ENCODE measurements at regions not wholly inside any gene's neighbourhood (a gene's known extent, or its start where the extent isn't known, plus 50 kb on each side); places are given as distances from the start of the nearest gene placed in this dataset.

DNA sequence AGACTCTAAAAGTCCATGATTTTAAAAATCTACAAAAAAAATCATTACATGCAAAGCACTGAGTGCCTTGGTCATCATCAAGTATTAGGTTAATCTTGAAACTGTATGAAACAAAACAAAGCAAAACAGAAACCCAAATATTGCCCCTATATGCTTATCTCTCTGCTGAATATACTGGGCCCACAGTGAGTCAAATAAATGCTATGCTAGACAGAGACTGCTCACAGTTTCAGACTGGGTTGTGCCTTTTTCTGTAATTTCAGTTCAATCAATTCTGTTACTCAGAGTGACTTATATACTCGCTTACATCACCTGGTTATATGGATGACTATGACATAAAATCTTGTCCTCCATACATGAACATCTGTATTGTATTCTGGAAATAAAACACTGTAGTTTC lies 257.1 kb upstream of the ACTRT1 start:
- no peak for FAIRE-seq
- Histone ChIP-seq H3K27ac (ENCODE audit: low read depth in 1 of 3, low read length in 2 of 3) (no peak overlapping the region), H3K4me3 (ENCODE audit: low read depth in 1 of 3, low read length in 3 of 3) (no peak overlapping the region), H3K27me3 (ENCODE audit: control insufficient read depth in 3 of 3, insufficient read depth in 3 of 3, low read length in 3 of 3) (no peaks in the 10 kb centered on the region), H3K9me3 (ENCODE audit: control insufficient read depth in 2 of 2, insufficient read depth in 1 of 2, low read depth in 1 of 2, low read length in 1 of 2) (no peaks in the 10 kb centered on the region), H3K36me3 (ENCODE audit: control insufficient read depth in 3 of 3, insufficient read depth in 2 of 3, low read depth in 1 of 3, low read length in 3 of 3) (no peaks in the 10 kb centered on the region), H3K4me1 (ENCODE audit: control insufficient read depth in 3 of 3, insufficient read depth in 2 of 3, low read depth in 1 of 3, low read length in 2 of 3) (no peaks in the 10 kb centered on the region)
- DNase-seq: no peak
- 70 to 80% (median 74%) methylated on average over 1 of the region's 1 CpG for WGBS, 3 donors

DNA sequence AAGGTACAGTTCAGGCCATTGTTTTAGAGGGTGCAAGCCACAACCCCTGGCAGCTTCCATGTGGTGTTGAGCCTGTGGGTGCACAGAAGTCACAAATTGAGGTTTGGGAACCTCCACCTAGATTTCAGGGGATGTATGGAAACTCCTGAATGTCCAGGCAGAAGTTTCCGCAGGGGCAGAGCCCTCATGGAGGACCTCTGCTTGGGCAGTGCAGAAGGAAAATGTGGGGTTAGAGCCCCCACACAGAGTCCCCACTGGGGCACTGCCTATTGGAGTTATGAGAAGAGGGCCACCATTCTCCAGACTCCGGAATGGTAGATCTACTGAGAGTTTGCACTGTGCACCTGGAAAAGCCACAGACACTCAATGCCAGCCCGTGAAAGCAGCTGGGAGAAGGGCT lies 242.0 kb upstream of the ACTRT1 start:
- no peak overlapping the region for H3K4me3 ChIP-seq (ENCODE audit: low read depth in 1 of 3, low read length in 3 of 3)
- FAIRE-seq: no peak
- no peaks in the 10 kb centered on the region for H3K27me3 ChIP-seq (ENCODE audit: control insufficient read depth in 3 of 3, insufficient read depth in 3 of 3, low read length in 3 of 3)
- no peaks in the 10 kb centered on the region for H3K36me3 ChIP-seq (ENCODE audit: control insufficient read depth in 3 of 3, insufficient read depth in 2 of 3, low read depth in 1 of 3, low read length in 3 of 3)
- H3K9me3 ChIP-seq (ENCODE audit: control insufficient read depth in 2 of 2, insufficient read depth in 1 of 2, low read depth in 1 of 2, low read length in 1 of 2): peaks cover 0 to 2% of the 10 kb centered on the region in 2 donors
- 79 to 81% (median 81%) methylated on average over 3 of the region's 3 CpGs for WGBS, 3 donors
- H3K27ac ChIP-seq (ENCODE audit: low read depth in 1 of 3, low read length in 2 of 3): no peak overlapping the region
- no peaks in the 10 kb centered on the region for H3K4me1 ChIP-seq (ENCODE audit: control insufficient read depth in 3 of 3, insufficient read depth in 2 of 3, low read depth in 1 of 3, low read length in 2 of 3)
- DNase-seq: no peak

DNA sequence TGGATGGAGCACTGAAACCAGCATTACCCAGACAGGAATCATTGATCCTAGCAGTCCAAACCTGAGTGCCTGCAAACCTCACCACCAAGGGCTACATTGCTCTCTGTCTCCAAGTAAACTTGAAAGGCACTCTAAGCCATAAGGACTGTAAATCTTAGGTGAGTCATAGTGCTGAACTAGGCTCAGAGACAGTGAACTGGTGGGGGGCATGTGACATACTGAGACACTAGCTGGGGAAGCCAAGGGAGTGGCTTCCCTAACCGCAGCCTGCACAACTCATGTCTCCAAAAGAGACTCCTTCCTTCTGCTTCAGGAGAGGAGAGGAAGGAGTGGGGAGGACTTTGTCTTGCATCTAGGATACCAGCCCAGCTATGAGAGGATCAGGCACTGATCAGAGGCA lies 235.5 kb upstream of the ACTRT1 start:
- Histone ChIP-seq H3K4me1 (ENCODE audit: control insufficient read depth in 3 of 3, insufficient read depth in 2 of 3, low read depth in 1 of 3, low read length in 2 of 3) (no peaks in the 10 kb centered on the region), H3K36me3 (ENCODE audit: control insufficient read depth in 3 of 3, insufficient read depth in 2 of 3, low read depth in 1 of 3, low read length in 3 of 3) (no peaks in the 10 kb centered on the region), H3K4me3 (ENCODE audit: low read depth in 1 of 3, low read length in 3 of 3) (no peak overlapping the region), H3K9me3 (ENCODE audit: control insufficient read depth in 2 of 2, insufficient read depth in 1 of 2, low read depth in 1 of 2, low read length in 1 of 2) (peaks cover 0 to 3% of the 10 kb centered on the region in 2 donors), H3K27ac (ENCODE audit: low read depth in 1 of 3, low read length in 2 of 3) (no peak overlapping the region), H3K27me3 (ENCODE audit: control insufficient read depth in 3 of 3, insufficient read depth in 3 of 3, low read length in 3 of 3) (no peaks in the 10 kb centered on the region)
- DNase-seq: no peak
- no peak for FAIRE-seq
- WGBS, 3 donors: 87 to 100% (median 90%) methylated on average over 1 of the region's 1 CpG

DNA sequence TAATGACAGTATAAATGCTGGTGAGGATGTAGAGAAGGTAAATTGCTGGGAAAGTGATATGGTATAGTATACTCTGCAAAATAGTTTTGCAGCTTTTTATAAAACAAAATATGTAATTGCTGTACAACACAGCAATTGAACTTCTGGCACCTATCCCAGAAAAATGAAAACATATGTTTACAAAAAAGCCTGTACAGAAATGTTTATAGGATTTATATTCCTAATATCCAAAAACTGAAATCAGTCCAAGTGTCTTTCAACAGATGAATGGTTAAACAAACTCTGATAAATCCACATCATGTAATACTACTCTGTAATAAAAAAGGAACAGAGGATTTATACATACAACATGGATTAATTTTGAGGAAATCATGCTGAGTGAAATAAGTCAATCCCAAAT lies 198.4 kb upstream of the ACTRT1 start:
- Histone ChIP-seq H3K4me1 (ENCODE audit: control insufficient read depth in 3 of 3, insufficient read depth in 2 of 3, low read depth in 1 of 3, low read length in 2 of 3) (no peaks in the 10 kb centered on the region), H3K27me3 (ENCODE audit: control insufficient read depth in 3 of 3, insufficient read depth in 3 of 3, low read length in 3 of 3) (no peaks in the 10 kb centered on the region), H3K4me3 (ENCODE audit: low read depth in 1 of 3, low read length in 3 of 3) (no peak overlapping the region), H3K36me3 (ENCODE audit: control insufficient read depth in 3 of 3, insufficient read depth in 2 of 3, low read depth in 1 of 3, low read length in 3 of 3) (no peaks in the 10 kb centered on the region), H3K9me3 (ENCODE audit: control insufficient read depth in 2 of 2, insufficient read depth in 1 of 2, low read depth in 1 of 2, low read length in 1 of 2) (peaks cover 0 to under 1% of the 10 kb centered on the region in 2 donors), H3K27ac (ENCODE audit: low read depth in 1 of 3, low read length in 2 of 3) (no peak overlapping the region)
- FAIRE-seq: no peak
- no peak for DNase-seq

DNA sequence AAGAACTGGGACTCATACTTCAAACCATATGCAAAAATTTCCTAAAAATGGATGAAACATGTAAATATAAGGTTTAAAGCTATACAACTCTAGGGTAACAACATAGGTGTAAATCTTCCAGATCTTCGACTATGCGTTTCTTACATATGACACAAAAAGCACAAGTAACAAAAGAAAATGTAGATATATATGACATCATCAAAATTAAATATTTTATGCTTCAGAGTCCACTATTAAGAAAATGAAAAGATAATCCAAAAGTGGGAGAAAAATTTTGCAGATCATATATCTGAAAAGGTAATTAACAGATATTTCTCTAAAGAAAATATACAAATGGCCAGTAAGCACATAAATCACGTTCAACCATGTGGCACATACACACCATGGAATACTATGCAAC lies 164.2 kb upstream of the ACTRT1 start:
- H3K27ac ChIP-seq (ENCODE audit: low read depth in 1 of 3, low read length in 2 of 3): no peak overlapping the region
- 68 to 84% (median 80%) methylated on average over 3 of the region's 3 CpGs for WGBS, 3 donors
- no peaks in the 10 kb centered on the region for H3K27me3 ChIP-seq (ENCODE audit: control insufficient read depth in 3 of 3, insufficient read depth in 3 of 3, low read length in 3 of 3)
- FAIRE-seq (no peak), DNase-seq (no peak)
- H3K4me1 ChIP-seq (ENCODE audit: control insufficient read depth in 3 of 3, insufficient read depth in 2 of 3, low read depth in 1 of 3, low read length in 2 of 3): no peaks in the 10 kb centered on the region
- no peaks in the 10 kb centered on the region for H3K9me3 ChIP-seq (ENCODE audit: control insufficient read depth in 2 of 2, insufficient read depth in 1 of 2, low read depth in 1 of 2, low read length in 1 of 2)
- H3K4me3 ChIP-seq (ENCODE audit: low read depth in 1 of 3, low read length in 3 of 3): no peak overlapping the region
- no peaks in the 10 kb centered on the region for H3K36me3 ChIP-seq (ENCODE audit: control insufficient read depth in 3 of 3, insufficient read depth in 2 of 3, low read depth in 1 of 3, low read length in 3 of 3)

DNA sequence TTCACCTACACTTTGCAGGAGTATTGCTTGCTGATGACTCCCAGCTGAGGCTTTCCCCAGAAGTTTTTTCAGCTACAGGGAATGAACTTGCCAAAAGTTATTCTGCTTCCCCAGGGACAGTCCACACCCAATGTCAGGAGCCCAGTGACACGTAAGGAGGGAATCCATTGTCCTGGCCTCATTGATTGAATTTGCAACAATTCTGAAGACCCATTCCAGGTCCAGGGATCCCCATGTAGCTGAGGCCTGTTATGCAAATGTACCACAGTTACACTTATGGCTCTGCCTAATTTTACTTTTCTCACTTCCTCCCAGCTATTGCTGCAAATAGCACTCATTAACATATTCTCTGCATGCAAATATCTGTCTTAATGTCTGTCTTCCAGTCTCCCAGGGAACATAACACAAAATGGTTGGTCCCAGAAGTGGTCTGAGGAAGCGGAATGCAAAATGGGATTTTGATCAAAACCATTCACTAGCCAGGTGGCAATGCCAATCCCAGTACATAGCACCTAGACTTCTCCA lies 113.7 kb upstream of the ACTRT1 start:
- DNase-seq (no peak), FAIRE-seq (no peak)
- Histone ChIP-seq H3K36me3 (ENCODE audit: control insufficient read depth in 3 of 3, insufficient read depth in 2 of 3, low read depth in 1 of 3, low read length in 3 of 3) (no peaks in the 10 kb centered on the region), H3K9me3 (ENCODE audit: control insufficient read depth in 2 of 2, insufficient read depth in 1 of 2, low read depth in 1 of 2, low read length in 1 of 2) (peaks cover 0 to 10% of the 10 kb centered on the region in 2 donors), H3K27ac (ENCODE audit: low read depth in 1 of 3, low read length in 2 of 3) (no peak overlapping the region), H3K4me1 (ENCODE audit: control insufficient read depth in 3 of 3, insufficient read depth in 2 of 3, low read depth in 1 of 3, low read length in 2 of 3) (no peaks in the 10 kb centered on the region), H3K4me3 (ENCODE audit: low read depth in 1 of 3, low read length in 3 of 3) (no peak overlapping the region), H3K27me3 (ENCODE audit: control insufficient read depth in 3 of 3, insufficient read depth in 3 of 3, low read length in 3 of 3) (no peaks in the 10 kb centered on the region)
- 55 to 78% (median 68%) methylated on average over 2 of the region's 2 CpGs for WGBS, 3 donors

DNA sequence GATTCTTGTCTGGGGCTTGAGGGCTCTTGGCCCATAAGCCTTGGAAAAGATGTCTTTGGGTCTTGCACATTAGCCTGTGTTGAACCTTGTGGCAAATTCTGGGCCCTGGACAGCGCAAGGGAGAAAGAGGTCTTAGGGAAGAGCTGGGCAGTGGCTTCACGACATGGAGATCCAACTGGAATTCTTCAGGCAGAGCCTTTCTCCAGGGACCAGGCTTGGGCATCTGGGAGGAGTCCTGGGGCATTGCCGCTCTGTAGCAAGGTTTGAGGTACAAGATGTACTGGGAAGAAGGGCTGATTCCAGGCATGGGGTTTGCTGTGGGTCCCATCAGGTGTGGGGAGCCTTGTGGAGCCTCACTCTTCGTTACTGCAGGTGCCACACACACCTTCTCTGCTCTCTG lies 104.0 kb upstream of the ACTRT1 start:
- DNase-seq: no peak
- Histone ChIP-seq H3K27ac (ENCODE audit: low read depth in 1 of 3, low read length in 2 of 3) (no peak overlapping the region), H3K4me1 (ENCODE audit: control insufficient read depth in 3 of 3, insufficient read depth in 2 of 3, low read depth in 1 of 3, low read length in 2 of 3) (no peaks in the 10 kb centered on the region), H3K4me3 (ENCODE audit: low read depth in 1 of 3, low read length in 3 of 3) (no peak overlapping the region), H3K9me3 (ENCODE audit: control insufficient read depth in 2 of 2, insufficient read depth in 1 of 2, low read depth in 1 of 2, low read length in 1 of 2) (peaks cover 0 to 4% of the 10 kb centered on the region in 2 donors), H3K27me3 (ENCODE audit: control insufficient read depth in 3 of 3, insufficient read depth in 3 of 3, low read length in 3 of 3) (no peaks in the 10 kb centered on the region), H3K36me3 (ENCODE audit: control insufficient read depth in 3 of 3, insufficient read depth in 2 of 3, low read depth in 1 of 3, low read length in 3 of 3) (no peaks in the 10 kb centered on the region)
- 52 to 87% (median 76%) methylated on average over 4 of the region's 4 CpGs for WGBS, 3 donors
- no peak for FAIRE-seq

DNA sequence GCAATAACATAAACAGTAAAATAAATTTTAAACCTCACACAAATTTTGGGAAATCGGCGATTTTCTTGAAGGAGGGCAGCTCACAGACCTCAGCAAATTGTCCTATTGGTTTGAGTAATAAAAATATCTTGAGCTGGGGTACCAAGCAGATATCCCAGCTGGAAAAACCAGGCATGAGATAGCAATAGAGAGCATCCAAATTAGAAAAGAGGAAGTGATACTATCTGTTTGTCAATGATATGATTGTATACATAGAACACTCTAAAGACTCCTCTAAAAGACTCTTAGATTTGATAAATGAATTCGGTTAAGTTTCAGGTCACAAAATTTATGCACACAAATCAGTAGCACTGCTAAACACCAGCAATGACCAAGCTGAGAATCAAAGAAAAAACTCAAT lies 90.5 kb upstream of the ACTRT1 start:
- no peaks in the 10 kb centered on the region for H3K27me3 ChIP-seq (ENCODE audit: control insufficient read depth in 3 of 3, insufficient read depth in 3 of 3, low read length in 3 of 3)
- no peak for FAIRE-seq
- 78 to 92% (median 86%) methylated on average over 3 of the region's 3 CpGs for WGBS, 3 donors
- H3K36me3 ChIP-seq (ENCODE audit: control insufficient read depth in 3 of 3, insufficient read depth in 2 of 3, low read depth in 1 of 3, low read length in 3 of 3): no peaks in the 10 kb centered on the region
- H3K4me1 ChIP-seq (ENCODE audit: control insufficient read depth in 3 of 3, insufficient read depth in 2 of 3, low read depth in 1 of 3, low read length in 2 of 3): no peaks in the 10 kb centered on the region
- no peak overlapping the region for H3K27ac ChIP-seq (ENCODE audit: low read depth in 1 of 3, low read length in 2 of 3)
- no peak for DNase-seq
- H3K4me3 ChIP-seq (ENCODE audit: low read depth in 1 of 3, low read length in 3 of 3): no peak overlapping the region
- peaks cover 0 to 7% of the 10 kb centered on the region in 2 donors for H3K9me3 ChIP-seq (ENCODE audit: control insufficient read depth in 2 of 2, insufficient read depth in 1 of 2, low read depth in 1 of 2, low read length in 1 of 2)

DNA sequence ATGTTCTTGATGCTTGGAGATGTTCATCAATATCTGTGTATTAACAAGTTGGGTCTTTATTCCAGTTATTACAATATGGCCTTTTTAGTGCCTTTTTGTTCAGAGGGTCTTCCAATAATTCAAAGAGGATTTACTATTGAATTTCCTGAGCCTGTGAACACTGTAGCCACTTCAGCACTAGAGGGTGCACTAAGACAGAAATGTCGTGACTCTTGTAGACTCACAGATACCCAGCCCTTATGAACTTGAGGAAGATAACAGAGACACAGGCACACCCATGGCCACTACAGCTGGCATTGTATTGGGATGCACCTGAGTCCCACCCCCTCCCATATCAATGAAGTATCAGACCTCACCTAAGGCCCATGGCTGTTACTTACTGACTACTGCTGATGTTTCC lies 54.4 kb upstream of the ACTRT1 start:
- DNase-seq: peak in 1 of 2 donors; percentile 1
- 9 to 32% (median 21%) methylated on average over 1 of the region's 1 CpG for WGBS, 3 donors
- H3K9me3 ChIP-seq (ENCODE audit: control insufficient read depth in 2 of 2, insufficient read depth in 1 of 2, low read depth in 1 of 2, low read length in 1 of 2): no peaks in the 10 kb centered on the region
- H3K4me1 ChIP-seq (ENCODE audit: control insufficient read depth in 3 of 3, insufficient read depth in 2 of 3, low read depth in 1 of 3, low read length in 2 of 3): no peaks in the 10 kb centered on the region
- H3K4me3 ChIP-seq (ENCODE audit: low read depth in 1 of 3, low read length in 3 of 3): no peak overlapping the region
- no peaks in the 10 kb centered on the region for H3K27me3 ChIP-seq (ENCODE audit: control insufficient read depth in 3 of 3, insufficient read depth in 3 of 3, low read length in 3 of 3)
- H3K36me3 ChIP-seq (ENCODE audit: control insufficient read depth in 3 of 3, insufficient read depth in 2 of 3, low read depth in 1 of 3, low read length in 3 of 3): no peaks in the 10 kb centered on the region
- H3K27ac ChIP-seq (ENCODE audit: low read depth in 1 of 3, low read length in 2 of 3): no peak overlapping the region
- no peak for FAIRE-seq

Measured in small intestine (tissue), 7 donors.